GM23338 (cell line): ENCODE measurements at regions not wholly inside any gene's neighbourhood (a gene's known extent, or its start where the extent isn't known, plus 50 kb on each side); places are given as distances from the start of the nearest gene placed in this dataset.

ENCODE experiments used
- CREB1 ChIP-seq: fragments of 250-450 bp; sonication (Bioruptor Pico); IDR thresholded peaks from 2 replicates; pipeline ENCODE4 v1.5.0; 2020; ENCODE audit warnings: low read depth, mild to moderate bottlenecking, moderate library complexity
- CTCF ChIP-seq, 2 experiments: fragments of 200-600 bp in 1 of 2; sonication (generic) in 1 of 2; conservative IDR thresholded peaks; 2 replicates each; pipeline versions ENCODE4 v1.5.1 to v1.6.1; 2016 to 2017; ENCODE audit warnings: antibody characterized with exemption in 2 of 2, low read depth in 2 of 2, mild to moderate bottlenecking in 2 of 2, moderate library complexity in 1 of 2
- EZH2 ChIP-seq: fragments of 200-600 bp; sonication (generic); IDR thresholded peaks from one replicate; pipeline ENCODE4 v1.8.0; 2017; ENCODE audit warnings: antibody characterized with exemption, mild to moderate bottlenecking, low read depth; ENCODE audit not compliant: unreplicated experiment
- EZH2phosphoT487 ChIP-seq: fragments of 200-600 bp; sonication (generic); IDR thresholded peaks from one replicate; pipeline ENCODE4 v1.8.1; 2018; ENCODE audit warnings: antibody characterized with exemption; ENCODE audit not compliant: unreplicated experiment
- JUNB ChIP-seq: IDR thresholded peaks from one replicate; pipeline ENCODE4 v1.6.1; 2016; ENCODE audit warnings: antibody characterized with exemption; ENCODE audit not compliant: unreplicated experiment
- NANOG ChIP-seq: IDR thresholded peaks from 2 replicates; pipeline ENCODE4 v1.6.1; 2016; ENCODE audit warnings: antibody characterized with exemption, borderline replicate concordance
- POLR2AphosphoS5 ChIP-seq: IDR thresholded peaks from 2 replicates; pipeline ENCODE4 v1.6.1; 2016; ENCODE audit warnings: antibody characterized with exemption, low read depth
- STAT1 ChIP-seq: IDR thresholded peaks from one replicate; pipeline ENCODE4 v1.6.1; 2016; ENCODE audit warnings: antibody characterized with exemption; ENCODE audit not compliant: unreplicated experiment
- ZNF331 ChIP-seq: fragments of 250-450 bp; sonication (Bioruptor Pico); IDR thresholded peaks from 2 replicates; pipeline ENCODE4 v1.5.0; 2020; ENCODE audit warnings: low read depth, mild to moderate bottlenecking, moderate library complexity
- ZNF462 ChIP-seq: fragments of 250-450 bp; sonication (Bioruptor Pico); IDR thresholded peaks from 2 replicates; pipeline ENCODE4 v1.5.0; 2020; ENCODE audit warnings: mild to moderate bottlenecking, moderate library complexity

GRCh38 chr2:82538590-82539279 lies 1920.3 kb downstream of the SUCLG1 start (continued):
- TF ChIP-seq ZNF462 (CRISPR knock-in tag), result no peak
- no peak for TF ChIP-seq POLR2AphosphoS5
- no peak for TF ChIP-seq EZH2phosphoT487
- no peak for TF ChIP-seq JUNB
- no peak for TF ChIP-seq EZH2
- TF ChIP-seq CREB1 (CRISPR knock-in tag), result no peak
- TF ChIP-seq STAT1, result no peak
- TF ChIP-seq ZNF331 (CRISPR knock-in tag), result no peak
- no peak for TF ChIP-seq CTCF (conservative IDR thresholded peaks at IDR 0.05; ENCODE audit: low read depth in 2 of 2)
- TF ChIP-seq NANOG, result no peak
